Calu3 (cell line): ENCODE measurements at regions not wholly inside any gene's neighbourhood (a gene's known extent, or its start where the extent isn't known, plus 50 kb on each side); places are given as distances from the start of the nearest gene placed in this dataset.
"Not testable (repeated sequence)": the region's sequence is repeated elsewhere in the genome, so short reads cannot be mapped to it uniquely, and the experiment has no call there.

Source experiments
- BruUV-seq: library from RNA; stranded (reverse); fragments of 400-500 nt; replicated peaks from 2 replicates; lab custom pipeline; 2021; lab: Mats Ljungman, UMichigan
- CTCF ChIA-PET: fragments of 300-600 bp; sonication (Branson Sonifier 250); formaldehyde crosslinking; loops from one replicate; lab custom pipeline; 2022; ENCODE audit warnings: antibody characterized with exemption; lab: Charles Lee
- DNase-seq: peaks from one replicate; pipeline ENCODE4 v3.0.0; 2022
- H3K27ac Mint-ChIP-seq: one replicate; pipeline ENCODE4 v1.8.0; 2022; ENCODE audit warnings: mixed read lengths; ENCODE audit not compliant: unreplicated experiment
- H3K27me3 Mint-ChIP-seq: one replicate; pipeline ENCODE4 v1.8.0; 2022; ENCODE audit warnings: mixed read lengths; ENCODE audit not compliant: unreplicated experiment
- H3K36me3 Mint-ChIP-seq: one replicate; pipeline ENCODE4 v1.8.0; 2022; ENCODE audit warnings: mild to moderate bottlenecking, moderate library complexity, mixed read lengths; ENCODE audit not compliant: insufficient read depth, unreplicated experiment
- H3K4me1 Mint-ChIP-seq: one replicate; pipeline ENCODE4 v1.8.0; 2022; ENCODE audit warnings: mild to moderate bottlenecking, low read depth, mixed read lengths; ENCODE audit not compliant: unreplicated experiment
- H3K4me3 Mint-ChIP-seq: one replicate; pipeline ENCODE4 v1.8.0; 2022; ENCODE audit warnings: mild to moderate bottlenecking, low read depth, moderate library complexity, mixed read lengths; ENCODE audit not compliant: unreplicated experiment
- H3K9me3 Mint-ChIP-seq: one replicate; pipeline ENCODE4 v1.8.0; 2022; ENCODE audit warnings: low read depth, mixed read lengths; ENCODE audit not compliant: unreplicated experiment
- CTCF ChIP-seq: fragments of 200-600 bp; IDR thresholded peaks from one replicate; pipeline ENCODE4 v1.8.0; 2022; ENCODE audit warnings: antibody characterized with exemption; ENCODE audit not compliant: unreplicated experiment
- intact Hi-C: fragments of 100-400 bp; cut with micrococcal nuclease; formaldehyde crosslinking; loops from one replicate; pipeline ENCODE4 v1.10.0; 2022; ENCODE audit not compliant: unreplicated experiment

- CTCF ChIA-PET, result no interaction called here
- Mint-ChIP-seq H3K4me1 (no peaks in the 10 kb centered on the region), H3K27me3 (no peaks in the 10 kb centered on the region), H3K4me3 (no peak overlapping the region), H3K27ac (no peak overlapping the region), H3K36me3 (no peaks in the 10 kb centered on the region), H3K9me3 (peaks cover 12% of the 10 kb centered on the region)
- intact Hi-C loops, result no loop called here
- TF ChIP-seq CTCF, result no peak
- no TSS peak for BruUV-seq
- no peak for DNase-seq
Observed at GRCh38 chr14:83638748-83639504, 1891.0 kb upstream of the FLRT2 start.

GRCh38 chr14:83639505-83639875 is 1890.5 kb upstream of the FLRT2 start:
- peaks cover 11% of the 10 kb centered on the region for H3K9me3 Mint-ChIP-seq
- H3K4me1 Mint-ChIP-seq, CTCF ChIA-PET, H3K4me3 Mint-ChIP-seq, intact Hi-C loops, DNase-seq, H3K27me3 Mint-ChIP-seq, BruUV-seq, H3K27ac Mint-ChIP-seq, H3K36me3 Mint-ChIP-seq: not testable (repeated sequence)

GRCh38 chr14:83646228-83646627 is 1883.7 kb upstream of the FLRT2 start:
- Mint-ChIP-seq H3K9me3 (peaks cover 7% of the 10 kb centered on the region), H3K27me3 (no peaks in the 10 kb centered on the region), H3K4me3 (no peak overlapping the region), H3K4me1 (no peaks in the 10 kb centered on the region), H3K36me3 (no peaks in the 10 kb centered on the region), H3K27ac (no peak overlapping the region)
- TF ChIP-seq CTCF, result no peak
- no peak for DNase-seq
- intact Hi-C loops, result no loop called here
- no TSS peak for BruUV-seq
- CTCF ChIA-PET, result no interaction called here

GRCh38 chr14:83660597-83660996 is 1869.3 kb upstream of the FLRT2 start:
- H3K4me1 Mint-ChIP-seq, result no peaks in the 10 kb centered on the region
- H3K4me3 Mint-ChIP-seq, result no peak overlapping the region
- CTCF ChIA-PET, result interaction anchor here (0.6 kb wide), 1 partner anchor 560 kb away, joined by 3 read pairs; no protein-coding TSS in a partner anchor
- BruUV-seq, result no TSS peak
- DNase-seq, result no peak
- no peak overlapping the region for H3K27ac Mint-ChIP-seq
- no peaks in the 10 kb centered on the region for H3K36me3 Mint-ChIP-seq
- no peaks in the 10 kb centered on the region for H3K9me3 Mint-ChIP-seq
- TF ChIP-seq CTCF, result no peak
- intact Hi-C loops, result no loop called here
- no peaks in the 10 kb centered on the region for H3K27me3 Mint-ChIP-seq

- TF ChIP-seq CTCF, result no peak
- CTCF ChIA-PET, result no interaction called here
- no peaks in the 10 kb centered on the region for H3K4me1 Mint-ChIP-seq
- no peak for DNase-seq
- no peaks in the 10 kb centered on the region for H3K36me3 Mint-ChIP-seq
- H3K27me3 Mint-ChIP-seq, result no peaks in the 10 kb centered on the region
- no peak overlapping the region for H3K27ac Mint-ChIP-seq
- peaks cover 2% of the 10 kb centered on the region for H3K9me3 Mint-ChIP-seq
- H3K4me3 Mint-ChIP-seq, result no peak overlapping the region
- no TSS peak for BruUV-seq
- intact Hi-C loops, result no loop called here
Observed at GRCh38 chr14:83664389-83664788, 1865.6 kb upstream of the FLRT2 start.
